ENCODE measurements at regions not wholly inside any gene's neighbourhood (a gene's known extent, or its start where the extent isn't known, plus 50 kb on each side); places are given as distances from the start of the nearest gene placed in this dataset.

DNA sequence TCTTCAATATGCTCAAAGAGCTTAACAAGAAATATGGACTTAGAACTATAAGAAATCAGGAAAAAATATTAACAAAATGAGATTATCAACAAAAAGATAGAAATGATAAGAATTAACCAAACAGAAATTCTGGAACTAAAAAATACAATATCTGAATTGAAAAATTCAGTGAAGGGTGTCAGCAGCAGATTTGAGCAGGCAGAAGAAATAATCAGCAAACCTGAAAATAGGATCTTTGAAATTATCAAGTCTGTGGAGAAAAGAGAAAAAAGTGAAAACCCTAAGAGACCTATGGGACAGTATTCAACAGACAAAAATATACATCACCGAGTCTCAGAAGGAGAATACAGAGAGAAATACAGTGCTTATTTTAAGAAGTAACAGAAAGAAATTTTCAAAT, 877.8 kb upstream of the AGA start:
- Histone ChIP-seq H3K9ac (ENCODE audit: low read length) (no peak overlapping the region), H3K4me2 (ENCODE audit: low read length) (no peak overlapping the region), H3K36me3 (ENCODE audit: insufficient read depth, low read length) (no peaks in the 10 kb centered on the region), H3K4me1 (ENCODE audit: insufficient read depth, low read length) (no peaks in the 10 kb centered on the region), H3K27ac (ENCODE audit: low read depth, low read length) (no peak overlapping the region), H2AFZ (ENCODE audit: low read depth, low read length) (no peak overlapping the region), H3K9me3 (ENCODE audit: insufficient read depth, low read depth, low read length) (no peaks in the 10 kb centered on the region), H3K4me3 (ENCODE audit: insufficient read depth, low read depth, low read length) (no peak overlapping the region), H4K20me1 (ENCODE audit: insufficient read depth, low read length) (no peaks in the 10 kb centered on the region), H3K79me2 (ENCODE audit: insufficient read depth, low read length) (no peaks in the 10 kb centered on the region), H3K27me3 (ENCODE audit: insufficient read depth, low read length) (no peaks in the 10 kb centered on the region)
- H3K9me3 Mint-ChIP-seq (ENCODE audit: unreplicated experiment), result peaks cover 11% of the 10 kb centered on the region
- no peak for DNase-seq (ENCODE audit: low read depth)
- H3K4me1 Mint-ChIP-seq (ENCODE audit: low read depth, unreplicated experiment), result no peaks in the 10 kb centered on the region
- no peak overlapping the region for H3K27ac Mint-ChIP-seq (ENCODE audit: unreplicated experiment)
- H3K4me3 Mint-ChIP-seq (ENCODE audit: unreplicated experiment), result no peak overlapping the region
- TF ChIP-seq EZH2 (IDR thresholded peaks at IDR 0.05; ENCODE audit: insufficient read depth, low read length), result no peak
- TF ChIP-seq, protein P1, sequence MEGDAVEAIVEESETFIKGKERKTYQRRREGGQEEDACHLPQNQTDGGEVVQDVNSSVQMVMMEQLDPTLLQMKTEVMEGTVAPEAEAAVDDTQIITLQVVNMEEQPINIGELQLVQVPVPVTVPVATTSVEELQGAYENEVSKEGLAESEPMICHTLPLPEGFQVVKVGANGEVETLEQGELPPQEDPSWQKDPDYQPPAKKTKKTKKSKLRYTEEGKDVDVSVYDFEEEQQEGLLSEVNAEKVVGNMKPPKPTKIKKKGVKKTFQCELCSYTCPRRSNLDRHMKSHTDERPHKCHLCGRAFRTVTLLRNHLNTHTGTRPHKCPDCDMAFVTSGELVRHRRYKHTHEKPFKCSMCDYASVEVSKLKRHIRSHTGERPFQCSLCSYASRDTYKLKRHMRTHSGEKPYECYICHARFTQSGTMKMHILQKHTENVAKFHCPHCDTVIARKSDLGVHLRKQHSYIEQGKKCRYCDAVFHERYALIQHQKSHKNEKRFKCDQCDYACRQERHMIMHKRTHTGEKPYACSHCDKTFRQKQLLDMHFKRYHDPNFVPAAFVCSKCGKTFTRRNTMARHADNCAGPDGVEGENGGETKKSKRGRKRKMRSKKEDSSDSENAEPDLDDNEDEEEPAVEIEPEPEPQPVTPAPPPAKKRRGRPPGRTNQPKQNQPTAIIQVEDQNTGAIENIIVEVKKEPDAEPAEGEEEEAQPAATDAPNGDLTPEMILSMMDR (IDR thresholded peaks at IDR 0.05; ENCODE audit: insufficient read depth, low read depth, low read length), result no peak
- no peak for FAIRE-seq
- no peaks in the 10 kb centered on the region for H3K27me3 Mint-ChIP-seq (ENCODE audit: low read depth, unreplicated experiment)
- no peaks in the 10 kb centered on the region for H3K36me3 Mint-ChIP-seq (ENCODE audit: low read depth, unreplicated experiment)

DNA sequence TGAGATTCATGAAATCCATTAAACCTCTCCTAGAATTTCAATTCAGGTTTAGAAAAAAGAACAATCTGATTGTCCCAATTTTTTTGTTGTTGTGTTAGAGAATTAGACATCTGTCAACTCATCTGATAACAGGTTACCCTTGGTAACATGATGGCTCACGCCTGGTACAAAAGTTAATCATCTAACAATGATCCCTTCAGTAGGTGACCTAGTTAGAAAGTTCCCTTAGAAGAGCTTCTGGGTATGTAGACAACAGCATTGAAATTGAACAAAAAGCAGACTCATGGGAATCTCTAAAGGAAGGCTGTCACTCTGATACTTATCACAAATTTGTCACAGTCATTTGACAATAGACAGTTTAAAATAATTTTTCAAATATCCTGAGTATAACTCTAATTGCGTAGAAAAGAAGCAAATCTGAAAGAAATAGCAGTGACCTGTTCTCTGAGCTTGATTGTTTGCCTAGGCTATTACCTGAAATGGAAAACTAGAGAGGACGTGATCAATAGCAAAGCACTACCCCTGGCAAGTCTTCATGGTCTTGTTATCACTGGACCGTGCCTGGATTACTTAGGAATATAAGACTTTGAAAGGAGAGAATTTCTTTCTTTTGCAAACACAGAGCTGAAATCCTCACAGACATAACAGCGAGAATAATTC, 880.4 kb upstream of the AGA start:
- FAIRE-seq, result no peak
- Mint-ChIP-seq H3K27me3 (ENCODE audit: low read depth, unreplicated experiment) (no peaks in the 10 kb centered on the region), H3K9me3 (ENCODE audit: unreplicated experiment) (peaks cover 11% of the 10 kb centered on the region), H3K36me3 (ENCODE audit: low read depth, unreplicated experiment) (no peaks in the 10 kb centered on the region), H3K27ac (ENCODE audit: unreplicated experiment) (no peak overlapping the region), H3K4me1 (ENCODE audit: low read depth, unreplicated experiment) (no peaks in the 10 kb centered on the region), H3K4me3 (ENCODE audit: unreplicated experiment) (no peak overlapping the region)
- Histone ChIP-seq H3K9ac (ENCODE audit: low read length) (no peak overlapping the region), H3K4me1 (ENCODE audit: insufficient read depth, low read length) (no peaks in the 10 kb centered on the region), H3K4me3 (ENCODE audit: insufficient read depth, low read depth, low read length) (no peak overlapping the region), H3K27ac (ENCODE audit: low read depth, low read length) (no peak overlapping the region), H3K27me3 (ENCODE audit: insufficient read depth, low read length) (no peaks in the 10 kb centered on the region), H3K4me2 (ENCODE audit: low read length) (no peak overlapping the region), H4K20me1 (ENCODE audit: insufficient read depth, low read length) (no peaks in the 10 kb centered on the region), H2AFZ (ENCODE audit: low read depth, low read length) (no peak overlapping the region), H3K36me3 (ENCODE audit: insufficient read depth, low read length) (no peaks in the 10 kb centered on the region), H3K79me2 (ENCODE audit: insufficient read depth, low read length) (no peaks in the 10 kb centered on the region), H3K9me3 (ENCODE audit: insufficient read depth, low read depth, low read length) (no peaks in the 10 kb centered on the region)
- DNase-seq (ENCODE audit: low read depth), result no peak
- TF ChIP-seq, protein P1 (IDR thresholded peaks at IDR 0.05; ENCODE audit: insufficient read depth, low read depth, low read length), result no peak
- TF ChIP-seq EZH2 (IDR thresholded peaks at IDR 0.05; ENCODE audit: insufficient read depth, low read length), result no peak

DNA sequence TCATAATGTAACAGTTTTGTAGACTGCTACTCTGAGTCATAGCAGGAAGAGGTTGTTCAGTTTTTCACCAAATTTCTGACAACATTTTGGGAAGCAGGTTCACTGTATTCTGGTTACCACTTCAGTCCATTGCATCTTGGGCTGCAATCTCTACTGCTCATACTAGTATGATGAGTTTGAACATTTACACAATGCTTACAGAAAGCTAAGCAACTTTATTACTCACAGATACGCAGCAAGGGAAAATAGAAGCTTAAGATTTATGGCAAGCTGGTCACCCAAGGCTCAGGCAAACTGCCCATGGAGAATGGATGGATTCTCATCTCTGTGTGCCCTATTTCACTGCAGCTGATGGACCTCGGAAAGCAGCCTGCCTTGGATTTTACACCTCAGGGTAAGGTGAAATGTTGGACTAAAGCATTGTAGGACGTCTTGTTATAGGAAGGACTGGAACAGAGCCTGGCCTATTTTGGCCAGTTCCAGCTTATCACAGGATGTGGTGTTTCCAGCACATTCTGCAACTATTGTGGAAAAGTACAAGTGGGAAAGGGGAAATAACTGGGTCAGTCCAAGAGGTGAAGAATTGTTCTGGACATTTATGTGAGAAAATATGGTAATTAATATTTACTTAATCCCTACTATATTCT, 887.1 kb upstream of the AGA start:
- TF ChIP-seq EZH2 (IDR thresholded peaks at IDR 0.05; ENCODE audit: insufficient read depth, low read length), result no peak
- TF ChIP-seq, protein P1 (IDR thresholded peaks at IDR 0.05; ENCODE audit: insufficient read depth, low read depth, low read length), result no peak
- Mint-ChIP-seq H3K36me3 (ENCODE audit: low read depth, unreplicated experiment) (no peaks in the 10 kb centered on the region), H3K4me1 (ENCODE audit: low read depth, unreplicated experiment) (no peaks in the 10 kb centered on the region), H3K9me3 (ENCODE audit: unreplicated experiment) (no peaks in the 10 kb centered on the region), H3K27me3 (ENCODE audit: low read depth, unreplicated experiment) (no peaks in the 10 kb centered on the region), H3K4me3 (ENCODE audit: unreplicated experiment) (no peak overlapping the region), H3K27ac (ENCODE audit: unreplicated experiment) (no peak overlapping the region)
- DNase-seq (ENCODE audit: low read depth) (no peak), FAIRE-seq (no peak)
- no peak overlapping the region for H3K4me3 ChIP-seq (ENCODE audit: insufficient read depth, low read depth, low read length)
- no peak overlapping the region for H2AFZ ChIP-seq (ENCODE audit: low read depth, low read length)
- no peaks in the 10 kb centered on the region for H3K27me3 ChIP-seq (ENCODE audit: insufficient read depth, low read length)
- no peaks in the 10 kb centered on the region for H3K79me2 ChIP-seq (ENCODE audit: insufficient read depth, low read length)
- H3K27ac ChIP-seq (ENCODE audit: low read depth, low read length), result no peak overlapping the region
- no peaks in the 10 kb centered on the region for H3K9me3 ChIP-seq (ENCODE audit: insufficient read depth, low read depth, low read length)
- no peak overlapping the region for H3K4me2 ChIP-seq (ENCODE audit: low read length)
- H3K4me1 ChIP-seq (ENCODE audit: insufficient read depth, low read length), result no peaks in the 10 kb centered on the region
- H3K36me3 ChIP-seq (ENCODE audit: insufficient read depth, low read length), result no peaks in the 10 kb centered on the region
- H3K9ac ChIP-seq (ENCODE audit: low read length), result no peak overlapping the region
- no peaks in the 10 kb centered on the region for H4K20me1 ChIP-seq (ENCODE audit: insufficient read depth, low read length)
